ENCODE measurements at regions not wholly inside any gene's neighbourhood (a gene's known extent, or its start where the extent isn't known, plus 50 kb on each side); places are given as distances from the start of the nearest gene placed in this dataset.

GRCh38 chr2:183782436-183782835, 658.2 kb downstream of the NUP35 start:
- no peak for TF ChIP-seq CTCF (conservative IDR thresholded peaks at IDR 0.05; ENCODE audit: low read depth, low read length)
- no peak for TF ChIP-seq EZH2phosphoT487 (IDR thresholded peaks at IDR 0.05; ENCODE audit: borderline replicate concordance, low read length)
- TF ChIP-seq EZH2 (IDR thresholded peaks at IDR 0.05; ENCODE audit: low read length, unreplicated experiment) = no peak
